ENCODE measurements at regions not wholly inside any gene's neighbourhood (a gene's known extent, or its start where the extent isn't known, plus 50 kb on each side); places are given as distances from the start of the nearest gene placed in this dataset.

GRCh38 chr1:79122521-79122920, 116.0 kb upstream of the ADGRL4 start:
- no peak for DNase-seq (ENCODE audit: low spot score)

DNA sequence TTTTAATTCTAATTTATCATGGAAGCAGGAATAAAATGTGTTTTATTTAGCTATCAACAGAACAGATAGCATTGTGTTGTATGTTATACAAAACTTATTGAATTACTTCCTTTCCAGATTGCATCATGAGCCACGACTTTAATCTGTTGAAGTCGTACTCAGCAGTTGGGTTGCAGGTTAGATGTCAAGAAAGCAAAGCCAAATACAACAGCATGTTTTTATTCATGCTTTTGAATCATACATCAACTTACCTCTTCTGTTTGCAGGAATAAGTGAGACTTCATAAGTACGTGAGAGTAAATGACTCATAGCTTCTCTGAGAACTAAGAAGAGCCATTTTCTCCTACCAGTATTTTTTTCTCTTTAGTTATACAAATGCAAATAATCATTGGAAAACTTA, 110.8 kb upstream of the ADGRL4 start:
- no peak for DNase-seq (ENCODE audit: low spot score)

DNA sequence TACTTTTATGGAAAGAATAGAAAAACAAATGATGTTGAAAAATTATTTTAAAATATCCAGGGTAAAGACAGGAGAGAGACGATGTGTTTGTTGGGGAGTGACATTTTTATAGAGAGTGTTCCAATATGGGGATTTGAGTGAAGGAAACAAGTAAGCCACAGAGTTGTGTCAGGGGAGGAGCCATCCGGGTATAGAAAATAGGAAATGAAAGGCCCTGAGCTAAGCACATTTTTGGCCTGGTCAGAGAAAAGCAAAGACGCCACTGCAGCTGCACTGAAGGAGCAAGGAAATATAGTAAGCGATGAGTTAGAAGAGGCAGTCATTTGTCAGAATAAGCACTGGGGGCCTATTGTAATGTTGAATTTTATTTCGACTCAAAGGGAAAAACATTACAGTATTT, 107.3 kb upstream of the ADGRL4 start:
- no peak for DNase-seq (ENCODE audit: low spot score)

DNA sequence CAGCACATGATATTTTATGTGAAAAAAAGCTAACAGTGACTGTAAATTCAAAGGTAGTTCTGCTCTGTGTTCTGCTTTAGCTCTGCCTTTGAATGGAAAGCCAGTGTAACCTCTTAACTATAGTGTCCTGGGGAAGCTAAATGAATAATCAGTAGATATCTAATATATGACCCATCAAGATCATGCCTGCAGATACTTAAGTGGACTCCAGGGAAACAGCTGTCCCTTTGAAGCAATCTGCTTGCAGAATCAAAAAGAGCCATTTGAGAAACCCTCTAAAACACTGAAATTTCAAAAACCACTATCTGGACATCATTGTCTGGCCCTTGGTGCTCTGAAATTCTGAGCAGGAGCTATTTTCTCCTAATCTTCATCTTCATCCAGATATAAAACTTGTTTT, 104.2 kb upstream of the ADGRL4 start:
- DNase-seq (ENCODE audit: low spot score), result no peak

DNA sequence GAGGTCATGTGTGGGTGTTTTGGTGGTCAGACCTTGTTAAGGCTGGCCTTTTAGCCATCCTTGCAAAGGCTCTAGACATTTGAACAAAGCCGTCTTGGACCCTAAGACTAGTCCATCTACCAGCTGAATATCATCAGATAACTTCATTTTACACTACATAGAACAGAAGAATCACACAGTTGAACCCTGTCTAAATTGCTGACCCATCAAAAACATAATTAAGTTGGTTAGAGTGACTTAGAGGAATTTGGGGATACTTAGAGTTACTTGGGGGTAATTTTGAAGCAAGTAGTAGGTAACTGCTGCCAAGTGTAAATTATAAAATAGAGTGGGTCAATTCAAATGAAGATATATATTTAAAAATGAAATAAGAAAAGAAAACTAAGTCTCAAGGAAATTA, 102.9 kb upstream of the ADGRL4 start:
- no peak for DNase-seq (ENCODE audit: low spot score)

DNA sequence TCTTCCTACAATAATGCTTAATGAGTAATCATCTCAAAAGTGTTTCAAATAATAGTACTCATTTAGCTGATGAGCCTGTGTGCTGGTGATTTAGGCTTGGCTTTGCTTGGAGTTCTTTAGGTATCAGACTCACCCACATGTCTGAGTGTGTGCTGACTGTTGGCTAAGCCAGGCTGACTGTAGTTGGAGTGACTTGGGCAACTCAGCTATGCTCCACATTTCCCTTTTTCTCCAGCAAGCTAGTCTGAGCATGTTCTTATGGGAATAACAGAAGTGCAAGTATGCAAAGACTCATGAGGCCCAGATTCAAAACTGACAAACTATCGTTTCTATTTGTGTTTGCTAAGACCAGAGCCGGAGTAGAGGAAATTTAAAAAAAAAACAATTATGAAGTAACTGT, 99.0 kb upstream of the ADGRL4 start:
- DNase-seq (ENCODE audit: low spot score), result no peak

GRCh38 chr1:79104617-79105016, 98.1 kb upstream of the ADGRL4 start:
- no peak for DNase-seq (ENCODE audit: low spot score)

DNA sequence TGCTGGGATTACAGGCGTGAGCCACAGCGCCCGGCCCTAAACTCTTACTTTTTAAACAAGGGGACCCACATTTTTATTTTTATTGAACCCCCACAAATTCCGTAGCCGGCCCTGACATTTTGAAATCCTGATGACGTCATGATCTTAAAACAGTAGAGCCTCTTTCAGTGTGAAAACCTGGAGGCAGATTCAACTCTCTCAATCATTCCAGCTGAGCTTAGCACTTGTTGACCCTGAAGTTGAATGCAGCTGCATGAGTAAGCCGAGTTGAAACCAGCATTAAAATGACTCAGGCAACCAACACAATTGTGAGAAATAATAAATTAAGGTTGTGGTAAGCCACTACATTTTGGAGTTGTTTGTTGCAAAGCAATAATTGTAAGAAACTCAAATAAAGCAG, 93.9 kb upstream of the ADGRL4 start:
- DNase-seq (ENCODE audit: low spot score), result no peak

- DNase-seq (ENCODE audit: low spot score), result no peak
These were observed 84.5 kb upstream of the ADGRL4 start for GRCh38 chr1:79090985-79091384.

DNA sequence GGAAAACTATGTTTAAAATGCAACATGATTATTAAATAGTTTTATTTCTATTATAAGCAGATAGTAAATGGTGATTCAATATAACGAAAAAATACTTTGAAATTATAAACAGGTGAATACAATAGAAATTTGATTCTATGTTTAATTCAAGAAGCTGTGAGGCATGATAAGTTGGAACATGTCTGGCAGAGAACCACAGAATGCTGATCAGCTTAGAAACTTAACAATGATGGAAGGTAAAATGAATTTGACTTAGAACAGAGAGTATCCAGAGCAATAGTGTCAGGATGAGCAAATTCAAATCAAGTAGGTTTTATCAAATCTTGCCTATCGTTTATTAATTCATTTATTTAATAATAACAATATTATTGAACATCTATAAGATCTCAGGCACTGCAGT, 83.4 kb upstream of the ADGRL4 start:
- DNase-seq (ENCODE audit: low spot score), result no peak

DNA sequence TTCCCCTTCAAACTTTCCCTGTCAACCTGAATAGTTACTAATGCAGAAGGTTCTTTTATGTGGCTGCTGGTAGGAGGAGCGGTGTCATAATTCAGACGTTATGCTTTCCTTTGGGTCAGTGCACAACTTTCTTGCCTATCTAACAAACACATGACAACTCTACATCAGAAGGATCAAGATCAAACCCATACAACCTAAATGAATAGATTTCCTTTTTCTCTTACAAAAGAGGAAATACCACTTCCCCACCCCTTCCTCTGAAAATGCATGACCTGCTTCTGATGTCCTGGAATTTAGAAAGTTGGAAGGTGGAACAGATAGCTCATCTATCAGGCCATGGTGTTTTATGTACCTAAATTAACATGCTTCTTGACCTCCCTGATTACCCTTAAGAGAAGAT, 75.7 kb upstream of the ADGRL4 start:
- DNase-seq (ENCODE audit: low spot score), result no peak

DNA sequence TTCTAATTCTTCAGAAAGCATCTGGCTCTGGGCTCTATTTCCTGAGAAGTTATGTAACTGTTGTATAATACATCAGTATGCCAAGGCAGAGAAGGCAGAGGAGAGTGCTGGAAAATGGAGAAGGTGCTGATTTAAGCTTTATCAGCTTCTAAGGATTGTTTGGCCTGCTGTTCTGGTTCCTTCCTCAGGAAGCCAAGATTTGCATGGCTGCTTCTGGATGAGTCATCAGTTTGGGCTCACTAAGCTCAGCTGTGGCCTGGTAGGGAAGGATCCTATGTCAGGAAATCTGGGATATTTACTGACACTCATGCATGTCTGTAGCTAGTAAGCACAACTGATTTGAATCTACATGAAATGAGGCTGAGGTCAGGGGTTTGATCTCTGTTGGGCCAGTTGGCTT, 73.2 kb upstream of the ADGRL4 start:
- DNase-seq (ENCODE audit: low spot score), result no peak

DNA sequence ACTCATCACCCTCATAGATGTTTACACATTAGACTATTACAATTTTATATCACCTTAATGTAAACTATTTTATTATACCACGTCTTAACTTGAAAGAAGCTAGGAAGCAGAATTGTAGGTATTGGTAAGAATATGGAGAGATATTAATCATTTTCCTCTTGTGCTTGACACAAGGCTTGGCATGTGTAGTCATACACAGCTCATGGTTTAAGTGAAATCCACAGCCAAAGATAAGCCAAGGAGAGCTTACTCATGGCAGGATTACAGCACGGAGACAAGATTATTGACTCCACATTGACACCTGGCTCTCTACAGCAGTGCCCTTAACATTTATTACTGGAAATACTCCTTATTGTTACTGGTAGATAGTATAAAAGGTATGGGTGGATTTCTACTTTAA, 68.4 kb upstream of the ADGRL4 start:
- DNase-seq (ENCODE audit: low spot score), result no peak

DNA sequence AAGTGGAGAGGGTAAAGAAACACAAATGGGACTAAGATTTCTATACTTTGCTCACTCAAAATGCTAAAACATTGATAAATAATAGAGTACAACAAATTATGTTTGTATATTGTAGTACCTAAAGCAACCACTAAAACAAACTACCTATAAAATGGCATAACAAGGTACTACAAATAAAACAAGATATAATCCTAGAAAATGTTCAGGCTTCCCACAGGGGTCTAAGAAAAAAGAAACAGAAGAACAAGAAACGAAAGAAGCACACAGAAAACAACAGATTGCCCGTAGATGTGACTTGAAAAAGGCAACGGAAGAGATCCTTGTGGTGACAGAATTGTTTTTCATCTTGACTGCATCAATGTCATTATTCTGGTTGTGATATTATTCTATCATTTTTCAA, 63.3 kb upstream of the ADGRL4 start:
- DNase-seq (ENCODE audit: low spot score), result no peak

- no peak for DNase-seq (ENCODE audit: low spot score)
These were observed 52.8 kb upstream of the ADGRL4 start for GRCh38 chr1:79059341-79059740.

Data from HuH-7 (cell line).